ENCODE measurements at regions not wholly inside any gene's neighbourhood (a gene's known extent, or its start where the extent isn't known, plus 50 kb on each side); places are given as distances from the start of the nearest gene placed in this dataset.

DNA sequence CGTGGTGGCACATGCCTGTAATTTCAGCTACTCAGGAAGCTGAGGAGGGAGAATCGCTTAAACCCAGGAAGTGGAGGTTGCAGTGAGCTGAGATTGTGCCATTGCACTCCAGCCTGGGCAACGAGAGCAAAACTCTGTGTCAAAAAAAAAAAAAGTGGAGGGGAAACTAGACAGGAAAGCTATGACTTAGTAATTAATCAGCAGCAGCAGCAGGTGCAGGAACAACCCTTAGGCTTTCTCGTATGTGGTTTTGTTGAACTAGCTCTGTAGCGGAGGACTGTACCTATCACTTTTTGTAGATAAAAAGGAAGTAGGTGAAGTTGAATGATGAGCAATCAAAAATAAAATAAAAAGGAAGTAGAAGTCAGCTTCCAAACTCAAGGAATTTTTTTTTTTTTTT, 76.9 kb upstream of the KMT2C start:
- TF ChIP-seq CTCF (IDR thresholded peaks at IDR 0.05) (no peak), EP300 (IDR thresholded peaks at IDR 0.05) (no peak)

All from gastroesophageal sphincter (tissue), 3 donors.